GM18951 (cell line): ENCODE measurements at regions not wholly inside any gene's neighbourhood (a gene's known extent, or its start where the extent isn't known, plus 50 kb on each side); places are given as distances from the start of the nearest gene placed in this dataset.
"Not testable (repeated sequence)": the region's sequence is repeated elsewhere in the genome, so short reads cannot be mapped to it uniquely, and the experiment has no call there.

Experiments used
- POLR2A ChIP-seq: IDR thresholded peaks from 4 replicates; pipeline ENCODE4 v1.6.1; 2011; ENCODE audit warnings: mild to moderate bottlenecking; ENCODE audit not compliant: insufficient read length, insufficient read depth; ENCODE audit errors: extremely low read depth
- in situ Hi-C: fragments of 300-500 bp; cut with MboI; formaldehyde crosslinking; loops from one replicate; pipeline ENCODE4 v1.12.0; 2022; ENCODE audit warnings: low sequenced_read_pairs, mixed read lengths, inconsistent platforms; ENCODE audit not compliant: unreplicated experiment

DNA sequence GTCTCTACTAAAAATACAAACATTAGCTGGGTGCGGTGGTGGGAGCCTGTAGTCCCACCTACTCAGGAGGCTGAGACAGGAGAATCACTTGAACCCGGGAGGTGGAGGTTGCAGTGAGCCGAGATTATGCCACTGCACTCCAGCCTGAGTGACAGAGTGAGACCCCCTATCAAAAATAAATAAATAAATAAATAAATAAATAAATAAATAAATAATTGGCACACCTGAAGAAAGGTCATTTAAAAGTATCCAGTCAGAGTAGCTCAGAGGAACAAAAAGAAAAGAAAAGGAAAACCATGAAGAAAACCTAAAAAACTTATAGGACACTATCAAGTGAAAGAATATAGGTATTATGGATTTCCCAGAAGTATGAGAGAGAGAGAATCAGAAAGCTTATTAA is 330.1 kb upstream of the AR start:
- in situ Hi-C loops: not testable (repeated sequence)

DNA sequence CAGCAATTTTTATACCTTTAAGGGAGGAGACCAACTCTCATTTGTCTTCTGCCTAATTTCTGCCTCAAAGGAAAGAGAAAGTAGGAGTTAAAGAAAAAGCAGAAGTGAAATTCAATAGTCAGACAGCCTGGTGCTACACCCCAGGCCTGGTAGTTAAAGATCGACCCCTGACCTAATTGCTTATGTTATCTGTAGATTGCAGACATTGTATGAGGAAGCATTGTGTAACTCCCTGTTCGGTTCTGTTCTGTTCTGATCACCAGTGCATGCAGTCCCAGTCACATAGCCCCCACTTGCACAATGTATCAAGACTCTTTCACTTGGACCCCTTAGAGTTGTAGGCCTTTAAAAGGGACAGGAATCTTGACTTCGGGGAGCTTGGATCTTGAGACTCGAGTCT is 335.9 kb upstream of the AR start:
- no peak for TF ChIP-seq POLR2A
- in situ Hi-C loops: no loop called here

DNA sequence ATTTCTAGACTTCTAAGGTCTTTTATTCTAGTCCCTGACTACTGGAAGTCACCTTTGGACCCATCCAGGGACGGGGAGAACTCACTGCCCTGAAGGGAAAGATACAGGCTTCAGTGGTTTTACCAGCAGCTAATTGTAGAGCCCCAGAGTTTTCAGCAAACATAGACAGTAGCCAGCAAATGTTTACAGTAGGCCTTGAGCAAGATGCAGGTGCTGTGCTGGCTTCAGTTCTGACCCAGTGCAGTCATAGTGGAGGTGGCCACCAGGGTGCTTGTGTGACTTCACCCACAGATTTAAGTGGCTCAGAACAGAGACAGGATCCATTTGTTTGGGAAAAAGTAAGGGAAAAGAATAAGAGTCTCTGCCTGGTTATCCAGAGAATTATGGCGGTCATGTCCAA is 384.4 kb upstream of the AR start:
- in situ Hi-C loops: no loop called here
- TF ChIP-seq POLR2A: no peak

DNA sequence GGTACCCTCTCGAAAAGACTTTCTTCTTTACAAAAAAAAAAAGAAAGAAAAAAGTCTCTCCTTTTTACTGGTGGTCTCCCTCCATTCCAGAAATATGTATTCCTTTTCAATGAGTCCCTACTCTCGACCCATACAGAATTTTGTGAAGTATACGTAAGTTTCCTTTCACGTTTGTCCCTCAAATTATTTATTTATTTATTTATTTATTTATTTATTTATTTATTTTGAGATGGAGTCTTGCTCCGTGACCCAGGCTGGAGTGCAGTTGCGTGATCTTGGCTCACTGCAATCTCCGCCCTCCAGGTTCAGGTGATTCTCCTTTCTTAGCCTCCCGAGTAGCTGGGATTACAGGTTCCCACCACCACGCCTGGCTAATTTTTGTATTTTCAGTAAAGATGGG is 429.2 kb upstream of the AR start:
- no peak for TF ChIP-seq POLR2A
- in situ Hi-C loops: no loop called here

DNA sequence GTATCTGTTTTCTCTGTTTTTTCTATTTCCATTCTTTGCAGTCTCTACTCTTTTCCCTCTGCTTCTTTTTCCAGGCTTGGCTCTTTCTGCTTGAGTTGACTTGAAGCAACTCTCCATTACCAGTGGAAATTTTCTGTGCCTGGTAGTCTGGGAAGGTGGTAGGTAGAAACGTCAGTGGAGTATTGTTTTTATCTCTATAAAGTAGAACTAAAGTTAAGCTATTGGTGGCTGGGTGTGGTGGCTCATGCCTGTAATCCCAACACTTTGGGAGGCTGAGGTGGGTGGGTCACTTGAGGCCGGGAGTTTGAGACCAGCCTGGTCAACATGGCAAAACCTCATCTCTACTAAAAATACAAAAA is 438.1 kb upstream of the AR start:
- in situ Hi-C loops: no loop called here
- no peak for TF ChIP-seq POLR2A

DNA sequence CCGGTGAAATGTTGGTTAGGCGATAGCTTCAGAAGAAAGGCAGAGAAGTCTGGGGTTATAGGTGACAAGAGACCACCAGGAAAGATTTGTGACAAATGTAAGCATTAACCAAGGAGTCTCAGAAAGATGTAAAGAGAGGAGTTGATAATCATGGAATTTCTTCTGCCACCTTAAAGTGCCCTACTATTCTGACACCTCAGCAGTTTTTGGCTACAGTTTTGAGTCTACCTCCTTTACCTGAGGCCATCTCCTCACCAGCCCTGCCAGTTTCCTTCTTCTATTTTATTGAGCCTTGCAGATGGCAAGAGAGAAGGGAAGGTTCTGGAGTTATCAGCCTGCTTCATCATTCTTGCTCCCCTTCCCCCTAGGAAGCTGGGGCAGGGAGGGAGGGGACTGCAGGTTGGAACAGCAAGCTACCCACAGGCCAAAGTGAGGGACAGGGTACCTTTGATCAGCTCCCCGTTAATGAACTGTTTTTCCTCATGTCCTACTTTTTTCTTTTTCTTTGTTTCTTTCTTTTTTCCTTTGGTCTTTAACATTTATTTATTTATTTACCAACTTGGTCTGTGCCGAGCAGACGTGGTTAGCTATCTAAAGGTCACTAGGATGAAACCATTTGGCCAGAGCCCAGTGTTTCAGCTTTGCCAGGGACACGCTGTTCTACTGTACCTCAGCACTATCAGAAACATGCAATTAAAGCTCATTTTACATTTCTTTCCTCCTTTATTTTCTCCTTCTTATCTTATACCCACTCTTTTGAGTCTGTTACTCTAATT is 438.7 kb upstream of the AR start:
- in situ Hi-C loops: no loop called here
- no peak for TF ChIP-seq POLR2A

DNA sequence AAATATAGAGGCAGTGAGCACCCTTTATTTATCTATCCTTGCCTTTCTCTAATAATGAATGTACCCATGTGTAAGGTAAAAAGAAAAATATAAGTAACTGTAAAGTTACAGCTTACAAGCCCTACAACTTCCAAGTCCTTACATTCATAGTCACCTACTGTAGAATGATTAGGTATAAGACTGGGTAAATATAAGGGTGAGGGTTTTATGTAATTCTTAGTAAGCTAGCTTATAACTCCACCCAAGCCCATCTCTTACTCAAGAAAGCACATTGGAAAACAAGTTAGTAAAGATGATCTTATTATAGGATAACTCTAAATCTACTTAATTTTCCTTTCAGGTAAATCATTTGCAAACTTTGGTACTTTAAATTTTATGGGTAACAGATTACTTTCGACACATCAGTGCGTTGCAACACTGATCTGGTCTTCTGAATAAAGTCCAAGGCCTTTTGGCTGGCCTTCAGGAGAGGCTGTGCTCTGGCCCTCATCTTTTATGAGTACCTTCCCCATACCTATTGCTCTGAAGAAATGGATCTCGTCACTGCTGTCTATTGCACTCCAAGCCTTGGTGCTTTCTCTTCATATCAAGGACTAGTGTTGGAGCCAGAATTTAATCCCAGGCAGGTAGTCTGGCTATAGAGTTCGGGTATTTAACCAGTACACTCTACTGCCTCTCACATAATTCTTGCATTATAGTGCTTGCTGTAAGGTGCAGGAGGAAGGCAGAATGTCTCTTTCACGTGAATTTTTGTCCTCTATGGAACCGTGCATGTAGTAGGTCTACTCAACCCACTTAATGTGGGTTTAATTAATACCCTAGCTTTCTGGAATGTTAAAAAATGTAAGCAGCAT is 443.6 kb upstream of the AR start:
- TF ChIP-seq POLR2A: no peak
- in situ Hi-C loops: no loop called here

DNA sequence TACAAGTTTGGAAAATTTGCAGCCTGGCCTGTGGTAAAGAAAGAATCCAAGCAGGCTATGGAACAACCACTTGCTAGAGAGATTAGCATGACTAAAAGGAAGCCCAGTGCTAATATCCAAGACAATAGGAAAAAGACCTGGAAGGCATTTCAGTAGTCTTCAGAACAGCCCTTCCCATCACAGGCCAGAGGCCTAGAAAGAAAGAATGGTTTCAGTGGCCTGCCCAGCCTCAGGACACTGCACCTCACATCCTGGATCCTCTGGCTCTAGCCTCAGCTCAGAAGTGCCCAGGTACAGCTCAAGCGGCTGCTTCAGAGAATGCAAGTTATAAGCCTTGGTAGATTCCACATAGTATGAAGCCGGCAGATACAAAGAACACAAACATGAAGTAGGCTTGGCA is 449.8 kb upstream of the AR start:
- TF ChIP-seq POLR2A: no peak

DNA sequence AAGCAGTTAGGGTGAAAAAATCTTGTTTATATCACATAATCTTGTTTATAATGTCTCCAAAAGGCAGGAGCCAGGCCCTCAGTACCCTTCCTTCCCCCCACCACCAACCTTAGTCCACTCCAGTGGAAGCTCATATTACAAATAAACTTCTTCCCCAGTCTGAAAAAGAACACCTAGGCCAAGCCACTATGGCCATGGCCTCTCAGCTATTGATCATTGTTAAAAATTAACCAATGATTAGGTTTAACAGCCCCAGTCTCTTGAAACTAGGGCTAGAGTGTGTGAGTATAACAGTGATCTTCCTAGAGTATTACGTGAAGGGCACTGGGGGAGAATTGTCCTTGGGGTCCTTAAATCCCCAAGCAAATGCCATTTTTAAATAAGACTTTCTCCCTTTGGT is 411.9 kb upstream of the EDA2R start:
- in situ Hi-C loops: no loop called here
- TF ChIP-seq POLR2A: no peak

More for the DNA sequence above, 449.8 kb upstream of the AR start:
- in situ Hi-C loops: no loop called here

DNA sequence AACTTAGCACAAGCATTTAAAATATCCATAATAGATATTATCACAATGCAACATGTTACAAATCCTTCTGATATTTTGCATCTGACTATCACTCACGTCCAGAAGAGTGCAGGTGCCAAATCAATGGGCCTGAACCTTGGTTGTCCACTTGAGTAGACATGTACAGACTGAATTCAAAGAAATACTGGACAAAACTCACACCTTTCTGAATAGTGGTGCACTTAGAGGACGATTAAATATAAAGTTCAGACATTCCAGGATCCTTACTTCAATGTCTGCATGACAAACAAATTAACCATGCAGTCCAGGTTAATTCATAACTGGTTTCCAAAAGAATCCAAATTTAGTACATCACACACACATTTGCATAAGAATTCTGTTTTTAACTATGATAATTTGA is 406.0 kb upstream of the EDA2R start:
- no peak for TF ChIP-seq POLR2A
- in situ Hi-C loops: no loop called here

DNA sequence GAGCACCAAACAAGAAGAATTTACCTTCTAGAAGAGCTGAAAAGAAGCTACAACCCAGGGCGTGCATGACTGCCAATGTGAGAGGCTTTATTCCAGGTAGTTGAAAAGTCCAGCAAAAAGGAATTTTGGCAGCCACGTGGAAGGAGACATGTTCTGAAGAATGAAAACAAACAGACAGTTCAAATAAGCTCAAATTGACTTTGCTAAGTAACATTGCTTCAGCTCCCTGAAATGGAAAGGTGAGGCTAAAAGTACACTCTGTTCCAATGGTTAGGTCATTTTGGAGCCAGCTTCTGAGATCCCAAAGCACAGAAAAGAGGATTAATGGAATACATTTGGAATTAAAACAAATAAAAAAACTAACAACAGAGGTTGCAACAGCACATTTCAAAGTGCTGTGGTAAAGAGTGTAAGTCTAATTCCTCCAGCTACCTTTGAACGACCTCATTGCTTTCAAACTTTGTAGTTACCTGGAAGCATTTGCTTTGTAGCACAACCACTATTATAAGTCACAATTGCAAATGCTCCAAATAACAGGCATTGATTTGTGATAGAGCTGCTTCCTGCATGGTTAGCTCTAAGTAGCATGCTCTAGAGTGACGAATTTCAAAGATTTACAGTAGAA is 405.3 kb upstream of the EDA2R start:
- in situ Hi-C loops: no loop called here

DNA sequence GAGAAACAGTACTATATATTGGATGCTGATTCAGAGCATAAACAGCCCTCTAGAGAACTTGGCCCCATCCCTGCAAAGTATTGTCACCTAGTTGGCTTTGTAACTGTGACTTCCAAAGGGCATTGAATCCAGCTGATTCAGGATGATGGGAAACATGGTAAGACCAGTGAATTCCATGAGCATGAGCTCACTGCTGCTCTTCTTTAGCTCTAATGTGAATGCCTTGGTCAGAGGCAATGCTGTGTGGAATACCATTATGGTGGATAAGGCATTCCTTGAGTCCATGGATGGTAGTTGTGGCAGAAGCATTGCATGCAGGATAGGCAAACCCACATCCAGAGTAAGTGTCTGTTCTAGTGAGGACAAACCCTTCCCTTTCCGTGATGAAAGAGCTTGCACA is 365.6 kb upstream of the EDA2R start:
- in situ Hi-C loops: no loop called here
- TF ChIP-seq POLR2A: no peak

More for the DNA sequence above, 405.3 kb upstream of the EDA2R start:
- TF ChIP-seq POLR2A: no peak

DNA sequence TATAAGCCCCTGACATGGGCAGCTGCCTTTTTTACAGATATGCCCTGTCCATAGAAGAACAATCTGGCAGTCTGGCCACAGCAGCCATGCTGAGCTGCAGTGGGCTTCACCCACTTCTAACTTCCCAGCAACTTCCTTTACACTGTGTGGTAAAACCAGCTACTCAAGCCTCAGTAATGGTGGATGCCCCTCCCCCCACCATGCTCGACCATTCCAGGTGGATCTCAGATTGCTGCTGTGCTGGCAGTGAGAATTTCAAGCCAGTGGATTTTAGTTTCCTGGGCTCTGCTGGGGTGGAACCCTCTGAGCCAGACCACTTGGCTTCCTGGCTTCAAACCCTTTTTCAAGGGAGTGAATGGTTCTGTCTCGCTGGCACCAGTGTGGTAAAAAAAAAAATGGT is 355.9 kb upstream of the EDA2R start:
- in situ Hi-C loops: no loop called here
- no peak for TF ChIP-seq POLR2A

DNA sequence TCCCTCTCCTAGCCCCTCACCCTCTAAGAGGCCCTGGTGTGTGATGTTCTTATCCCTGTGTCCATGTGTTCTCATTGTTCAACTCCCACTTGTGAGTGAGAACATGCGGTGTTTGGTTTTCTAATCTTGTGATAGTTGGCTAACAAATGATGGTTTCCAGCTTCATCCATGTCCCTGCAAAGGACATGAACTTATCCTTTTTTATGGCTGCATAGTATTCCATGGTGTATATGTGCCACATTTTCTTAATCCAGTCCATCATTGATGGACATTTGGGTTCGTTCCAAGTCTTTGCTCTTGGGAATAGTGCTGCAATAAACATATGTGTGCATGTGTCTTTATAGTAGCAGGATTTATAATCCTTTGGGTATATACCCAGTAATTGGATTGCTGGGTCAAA is 353.2 kb upstream of the EDA2R start:
- in situ Hi-C loops: not testable (repeated sequence)
